ENCODE measurements at regions not wholly inside any gene's neighbourhood (a gene's known extent, or its start where the extent isn't known, plus 50 kb on each side); places are given as distances from the start of the nearest gene placed in this dataset.

- ATAC-seq (ENCODE audit: low FRiP score) (no peak), DNase-seq (ENCODE audit: low spot score) (no peak)
- TF ChIP-seq, protein P1, sequence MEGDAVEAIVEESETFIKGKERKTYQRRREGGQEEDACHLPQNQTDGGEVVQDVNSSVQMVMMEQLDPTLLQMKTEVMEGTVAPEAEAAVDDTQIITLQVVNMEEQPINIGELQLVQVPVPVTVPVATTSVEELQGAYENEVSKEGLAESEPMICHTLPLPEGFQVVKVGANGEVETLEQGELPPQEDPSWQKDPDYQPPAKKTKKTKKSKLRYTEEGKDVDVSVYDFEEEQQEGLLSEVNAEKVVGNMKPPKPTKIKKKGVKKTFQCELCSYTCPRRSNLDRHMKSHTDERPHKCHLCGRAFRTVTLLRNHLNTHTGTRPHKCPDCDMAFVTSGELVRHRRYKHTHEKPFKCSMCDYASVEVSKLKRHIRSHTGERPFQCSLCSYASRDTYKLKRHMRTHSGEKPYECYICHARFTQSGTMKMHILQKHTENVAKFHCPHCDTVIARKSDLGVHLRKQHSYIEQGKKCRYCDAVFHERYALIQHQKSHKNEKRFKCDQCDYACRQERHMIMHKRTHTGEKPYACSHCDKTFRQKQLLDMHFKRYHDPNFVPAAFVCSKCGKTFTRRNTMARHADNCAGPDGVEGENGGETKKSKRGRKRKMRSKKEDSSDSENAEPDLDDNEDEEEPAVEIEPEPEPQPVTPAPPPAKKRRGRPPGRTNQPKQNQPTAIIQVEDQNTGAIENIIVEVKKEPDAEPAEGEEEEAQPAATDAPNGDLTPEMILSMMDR (IDR thresholded peaks at IDR 0.05), result no peak
These were observed 1723.7 kb downstream of the SUCLG1 start for GRCh38 chr2:82735336-82735735.

- no peak for DNase-seq (ENCODE audit: low spot score)
- TF ChIP-seq, protein P1 (IDR thresholded peaks at IDR 0.05), result no peak
- no peak for ATAC-seq (ENCODE audit: low FRiP score)
These were observed 1727.3 kb downstream of the SUCLG1 start for GRCh38 chr2:82731824-82732223.

DNA sequence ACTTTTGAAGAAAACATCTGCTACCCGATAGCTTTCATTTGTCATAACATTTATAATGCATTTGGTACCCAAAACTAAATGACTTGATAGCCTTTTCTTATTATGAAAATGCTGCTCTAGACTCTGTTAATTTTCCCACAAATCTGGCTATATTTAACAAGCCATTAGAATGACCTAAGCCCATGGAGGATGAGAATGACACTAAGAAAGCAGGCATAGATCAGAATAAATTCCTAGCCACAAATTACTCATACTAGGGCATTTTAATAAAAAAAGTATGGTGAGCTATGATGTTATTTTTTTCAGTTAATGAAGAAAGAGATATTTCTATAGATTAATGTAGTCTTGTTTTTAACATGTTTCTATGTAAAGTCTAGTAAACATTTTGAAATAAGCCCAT, 1728.3 kb downstream of the SUCLG1 start:
- ATAC-seq (ENCODE audit: low FRiP score) (no peak), DNase-seq (ENCODE audit: low spot score) (no peak)
- TF ChIP-seq, protein P1 (IDR thresholded peaks at IDR 0.05), result no peak

DNA sequence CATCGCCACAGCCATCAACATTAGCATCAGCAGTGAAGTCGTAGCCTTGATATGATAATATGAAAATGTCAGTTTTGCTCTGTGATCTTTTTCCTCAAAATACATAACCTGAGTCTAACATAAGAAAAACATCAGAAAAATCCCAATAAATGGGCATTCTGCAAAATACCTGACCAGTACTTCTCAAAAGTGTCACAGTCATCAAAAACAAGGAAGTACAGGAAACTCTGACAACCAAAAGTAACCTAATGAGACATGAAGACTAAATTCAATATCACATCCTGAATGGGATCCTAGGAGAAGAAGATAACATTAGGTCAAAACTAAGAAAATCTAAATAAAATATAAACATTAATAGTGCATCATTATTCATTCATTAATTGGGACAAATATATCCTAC, 1731.0 kb downstream of the SUCLG1 start:
- DNase-seq (ENCODE audit: low spot score) (no peak), ATAC-seq (ENCODE audit: low FRiP score) (no peak)
- TF ChIP-seq, protein P1 (IDR thresholded peaks at IDR 0.05), result no peak

DNA sequence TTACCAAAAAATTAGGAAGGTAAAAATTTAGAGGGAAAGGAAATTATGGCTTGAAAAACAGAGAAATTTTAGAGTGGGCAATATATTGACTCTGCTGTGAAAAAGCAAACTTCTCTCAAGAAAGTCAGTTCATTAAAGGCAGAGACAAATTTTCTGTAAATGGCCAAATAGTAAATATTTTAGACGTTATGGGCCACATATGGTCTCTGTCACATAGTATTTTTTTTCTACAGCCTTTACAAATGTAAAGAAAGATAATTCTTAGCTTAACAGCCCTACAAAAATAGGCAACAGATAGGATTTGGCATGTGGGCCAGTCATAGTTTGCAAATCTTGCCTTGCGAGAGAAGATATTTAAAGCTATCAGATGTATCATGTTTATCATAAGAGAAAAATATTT, 1750.4 kb downstream of the SUCLG1 start:
- TF ChIP-seq, protein P1 (IDR thresholded peaks at IDR 0.05), result no peak
- no peak for DNase-seq (ENCODE audit: low spot score)
- no peak for ATAC-seq (ENCODE audit: low FRiP score)

DNA sequence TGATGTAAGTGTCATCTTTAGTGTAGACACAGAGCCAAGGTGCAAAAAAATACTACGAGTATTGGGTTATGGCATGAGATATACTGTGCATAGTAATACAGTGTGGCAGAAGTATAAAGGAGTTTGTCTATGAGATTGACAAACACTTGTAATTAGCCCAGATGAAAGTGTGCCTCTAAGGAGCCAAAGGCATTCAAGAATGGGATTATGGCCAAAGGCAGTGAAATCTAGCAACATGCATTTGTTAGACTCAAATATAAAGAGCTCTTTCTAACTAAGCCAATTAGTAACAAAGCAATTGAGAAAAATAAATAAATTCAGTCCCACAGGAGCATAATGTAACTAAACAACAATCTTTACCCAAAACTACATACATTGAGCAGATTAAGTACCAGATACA, 1761.8 kb downstream of the SUCLG1 start:
- ATAC-seq (ENCODE audit: low FRiP score) (no peak), DNase-seq (ENCODE audit: low spot score) (no peak)
- TF ChIP-seq, protein P1 (IDR thresholded peaks at IDR 0.05), result no peak

DNA sequence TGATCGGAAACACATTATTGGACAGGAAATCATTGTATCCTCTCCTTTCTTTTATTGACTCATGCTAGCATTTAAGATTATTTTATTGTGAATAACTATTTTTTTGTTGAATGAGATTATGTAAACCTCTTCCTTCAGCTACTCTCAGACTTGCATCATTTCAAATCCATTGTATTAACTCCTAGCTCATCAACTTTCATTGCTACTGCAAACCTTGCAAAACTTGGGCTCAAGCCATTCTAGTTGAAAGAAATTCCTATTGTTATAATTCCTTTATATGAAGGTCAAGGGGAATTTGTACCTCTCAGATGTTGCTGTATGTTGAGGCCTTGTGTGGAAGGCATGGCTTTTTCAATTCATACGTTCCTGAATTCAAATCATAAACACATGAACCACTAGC, 1764.6 kb downstream of the SUCLG1 start:
- TF ChIP-seq, protein P1 (IDR thresholded peaks at IDR 0.05), result no peak
- DNase-seq (ENCODE audit: low spot score) (no peak), ATAC-seq (ENCODE audit: low FRiP score) (no peak)

Measured in omental fat pad (tissue), 3 donors.